Brain microvascular endothelial cell (primary cell): ENCODE measurements at regions not wholly inside any gene's neighbourhood (a gene's known extent, or its start where the extent isn't known, plus 50 kb on each side); places are given as distances from the start of the nearest gene placed in this dataset.
A peak's percentile ranks its signal among the peaks of the same experiment; 100 is the strongest.

ENCODE experiments used
- DNase-seq: peaks from one replicate; pipeline ENCODE4 v3.0.0-alpha.2; 2020
- H3K27ac ChIP-seq: fragments of 250-450 bp; sonication (Bioruptor Pico); 2 replicates; pipeline ENCODE4 v1.5.1; 2020; ENCODE audit warnings: mild to moderate bottlenecking, moderate library complexity
- H3K27me3 ChIP-seq: fragments of 250-450 bp; sonication (Bioruptor Pico); replicated peaks from 2 replicates; pipeline ENCODE4 v1.5.1; 2020; ENCODE audit warnings: mild to moderate bottlenecking
- H3K36me3 ChIP-seq: fragments of 250-450 bp; sonication (Bioruptor Pico); replicated peaks from 2 replicates; pipeline ENCODE4 v1.5.1; 2020; ENCODE audit warnings: mild to moderate bottlenecking
- H3K4me3 ChIP-seq: 2 replicates; pipeline ENCODE4 v1.5.1; 2011; ENCODE audit warnings: low read depth, mild to moderate bottlenecking, control low read depth, low read length, moderate library complexity
- in situ Hi-C: cut with HindIII; loops from 2 replicates; pipeline ENCODE4 v1.10.0; 2017; ENCODE audit warnings: low sequenced_read_pairs, low pct_ligation_motif_present
- TF ChIP-seq, protein P1 (sequence below): IDR thresholded peaks from 2 replicates; pipeline ENCODE4 v1.5.1; 2011; ENCODE audit warnings: low read depth, mild to moderate bottlenecking, moderate library complexity, low read length, control low read depth, inconsistent platforms; ENCODE audit errors: missing control alignments

DNA sequence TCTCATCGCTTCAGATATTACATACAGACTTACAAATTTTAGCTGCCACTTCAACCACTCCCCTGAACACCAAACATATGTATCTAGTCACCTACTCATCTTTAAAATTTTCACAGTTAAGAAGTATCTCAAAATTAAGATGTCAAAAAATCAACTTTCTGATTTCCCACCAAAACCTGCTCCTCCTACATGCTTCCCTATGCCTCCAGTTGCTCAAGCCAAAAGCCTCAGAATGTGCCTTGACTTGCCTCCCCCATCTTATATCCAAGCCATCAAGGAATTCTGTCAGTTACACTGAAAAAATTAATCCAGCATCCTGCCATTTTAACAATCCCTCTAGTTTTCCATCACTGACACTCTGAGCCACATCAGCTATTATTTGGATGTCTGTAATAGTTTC is 85.0 kb downstream of the SPRY2 start:
- in situ Hi-C loops: no loop called here
- no peak for DNase-seq
- H3K27ac ChIP-seq: no peak overlapping the region
- no peak overlapping the region for H3K4me3 ChIP-seq
- TF ChIP-seq, protein P1, sequence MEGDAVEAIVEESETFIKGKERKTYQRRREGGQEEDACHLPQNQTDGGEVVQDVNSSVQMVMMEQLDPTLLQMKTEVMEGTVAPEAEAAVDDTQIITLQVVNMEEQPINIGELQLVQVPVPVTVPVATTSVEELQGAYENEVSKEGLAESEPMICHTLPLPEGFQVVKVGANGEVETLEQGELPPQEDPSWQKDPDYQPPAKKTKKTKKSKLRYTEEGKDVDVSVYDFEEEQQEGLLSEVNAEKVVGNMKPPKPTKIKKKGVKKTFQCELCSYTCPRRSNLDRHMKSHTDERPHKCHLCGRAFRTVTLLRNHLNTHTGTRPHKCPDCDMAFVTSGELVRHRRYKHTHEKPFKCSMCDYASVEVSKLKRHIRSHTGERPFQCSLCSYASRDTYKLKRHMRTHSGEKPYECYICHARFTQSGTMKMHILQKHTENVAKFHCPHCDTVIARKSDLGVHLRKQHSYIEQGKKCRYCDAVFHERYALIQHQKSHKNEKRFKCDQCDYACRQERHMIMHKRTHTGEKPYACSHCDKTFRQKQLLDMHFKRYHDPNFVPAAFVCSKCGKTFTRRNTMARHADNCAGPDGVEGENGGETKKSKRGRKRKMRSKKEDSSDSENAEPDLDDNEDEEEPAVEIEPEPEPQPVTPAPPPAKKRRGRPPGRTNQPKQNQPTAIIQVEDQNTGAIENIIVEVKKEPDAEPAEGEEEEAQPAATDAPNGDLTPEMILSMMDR: no peak
- no peaks in the 10 kb centered on the region for H3K27me3 ChIP-seq
- H3K36me3 ChIP-seq: no peaks in the 10 kb centered on the region

DNA sequence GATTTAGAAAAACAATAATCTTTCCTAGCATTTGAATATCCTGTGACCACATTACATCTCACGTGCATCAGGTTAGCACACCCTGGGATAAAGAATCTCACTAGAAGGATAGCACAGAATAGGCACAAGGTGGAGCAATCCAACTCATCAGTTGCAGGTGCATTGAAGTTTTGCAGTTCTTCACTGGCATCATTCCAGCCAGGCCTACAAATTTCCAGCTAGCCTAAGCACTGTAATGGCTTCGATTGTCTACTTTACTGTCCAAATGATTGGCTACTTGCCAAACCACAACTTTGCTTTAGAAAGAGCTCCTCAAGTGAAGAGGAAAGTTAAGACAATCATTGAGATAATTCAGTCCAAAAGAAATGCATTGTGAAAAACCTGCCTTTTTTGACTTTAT is 89.5 kb downstream of the SPRY2 start:
- peak; percentile 52 for DNase-seq
- H3K27ac ChIP-seq: no peak overlapping the region
- H3K36me3 ChIP-seq: no peaks in the 10 kb centered on the region
- in situ Hi-C loops: no loop called here
- H3K4me3 ChIP-seq: no peak overlapping the region
- no peaks in the 10 kb centered on the region for H3K27me3 ChIP-seq
- TF ChIP-seq, protein P1: no peak

DNA sequence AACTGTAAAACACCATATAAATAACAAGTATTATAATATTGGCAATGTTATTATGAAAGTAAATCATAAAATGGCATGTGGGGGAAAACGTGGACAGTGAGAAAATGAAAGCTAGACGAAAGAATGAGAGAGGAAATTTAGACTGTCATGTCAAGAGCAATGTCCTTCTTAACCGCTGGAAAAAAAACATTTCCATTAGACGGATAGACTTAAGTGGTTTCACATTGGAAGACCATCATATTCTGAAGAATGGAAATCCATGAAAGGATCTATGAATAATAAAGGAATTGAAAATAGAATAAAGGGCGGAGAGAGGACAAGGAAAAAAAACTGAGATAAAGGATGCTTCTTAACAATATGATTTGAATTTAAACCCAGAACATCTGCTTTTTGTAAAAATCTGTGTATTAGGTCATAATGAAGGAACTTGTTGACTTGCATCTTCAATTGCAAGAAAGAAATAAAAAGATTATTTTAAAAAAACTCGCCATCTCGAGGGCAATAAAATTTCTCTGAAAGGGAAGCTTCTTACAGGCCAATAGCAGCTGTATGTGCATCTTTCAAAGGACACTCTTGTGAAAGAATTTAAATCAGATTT is 90.6 kb downstream of the SPRY2 start:
- H3K27me3 ChIP-seq: no peaks in the 10 kb centered on the region
- no peaks in the 10 kb centered on the region for H3K36me3 ChIP-seq
- no peak overlapping the region for H3K4me3 ChIP-seq
- DNase-seq: no peak
- H3K27ac ChIP-seq: no peak overlapping the region
- TF ChIP-seq, protein P1: no peak
- in situ Hi-C loops: no loop called here

DNA sequence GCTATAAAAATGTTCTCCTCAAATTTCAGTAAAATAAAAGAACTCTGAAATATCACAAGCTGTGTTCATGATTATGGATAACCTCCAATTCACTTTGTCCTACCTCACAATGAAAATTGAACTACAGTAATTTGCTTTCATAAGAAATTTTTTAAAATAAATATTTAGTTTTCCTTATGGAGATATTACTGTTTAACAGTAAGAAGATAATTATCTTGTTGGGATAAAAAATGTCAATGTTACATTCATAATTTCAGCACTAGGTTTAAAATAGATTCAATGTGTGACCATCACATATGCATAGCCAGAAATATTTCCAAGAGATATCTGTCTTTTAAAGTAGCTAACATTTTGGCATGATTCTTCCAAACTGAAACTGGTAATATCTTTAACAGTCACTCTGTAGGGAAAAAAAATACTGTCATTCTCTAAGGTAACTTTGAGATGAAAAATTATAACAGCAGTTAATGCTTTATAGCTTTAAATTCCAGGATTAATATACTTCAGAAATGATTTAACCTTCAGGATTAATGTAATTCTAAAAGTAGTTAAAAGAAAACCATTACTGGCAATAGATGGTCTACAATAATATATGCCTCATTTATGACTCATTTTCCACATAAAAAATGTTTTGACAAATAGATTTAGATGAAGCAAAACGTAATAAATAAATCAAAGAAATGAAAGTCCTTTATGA is 91.3 kb downstream of the SPRY2 start:
- TF ChIP-seq, protein P1: no peak
- in situ Hi-C loops: no loop called here
- H3K27ac ChIP-seq: no peak overlapping the region
- H3K27me3 ChIP-seq: no peaks in the 10 kb centered on the region
- H3K36me3 ChIP-seq: no peaks in the 10 kb centered on the region
- DNase-seq: no peak
- no peak overlapping the region for H3K4me3 ChIP-seq

DNA sequence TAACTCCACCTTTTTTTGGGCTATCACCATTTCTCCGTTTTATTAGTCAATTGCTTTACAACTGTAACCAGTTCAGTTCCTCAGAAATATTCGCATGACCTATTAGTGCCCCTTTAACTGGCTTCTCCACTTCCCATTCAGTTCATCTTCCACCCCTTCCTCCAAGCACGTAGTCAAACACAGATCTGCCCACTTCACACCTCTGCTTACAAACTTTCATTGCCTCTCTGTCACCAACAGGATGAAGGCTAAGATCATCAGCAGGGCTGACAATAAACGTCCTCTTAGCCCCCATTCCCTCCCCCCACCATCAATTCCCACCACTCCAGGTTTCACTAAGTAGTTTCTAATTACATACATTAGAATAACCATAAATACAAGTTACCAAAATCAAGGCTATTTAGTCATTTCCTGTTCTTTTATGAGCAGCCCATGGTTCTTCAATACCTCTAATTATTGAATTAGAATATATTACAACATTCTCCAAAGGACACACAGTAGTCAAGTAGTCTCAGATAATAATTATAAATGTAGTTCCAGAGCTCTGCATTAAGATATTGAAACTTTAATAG is 95.7 kb downstream of the SPRY2 start:
- Histone ChIP-seq H3K36me3 (no peaks in the 10 kb centered on the region), H3K27me3 (no peaks in the 10 kb centered on the region), H3K27ac (no peak overlapping the region), H3K4me3 (no peak overlapping the region)
- DNase-seq: no peak
- in situ Hi-C loops: no loop called here
- TF ChIP-seq, protein P1: no peak
